Epithelial cell of proximal tubule (primary cell): ENCODE measurements at regions not wholly inside any gene's neighbourhood (a gene's known extent, or its start where the extent isn't known, plus 50 kb on each side); places are given as distances from the start of the nearest gene placed in this dataset.

Experiments
- DNase-seq: peaks from one replicate; pipeline ENCODE4 v3.0.0-alpha.2; 2011; ENCODE audit warnings: low read depth
- H3K4me3 ChIP-seq: 2 replicates; pipeline ENCODE4 v1.5.1; 2011; ENCODE audit warnings: low read depth, mild to moderate bottlenecking, low read length
- TF ChIP-seq, protein P1 (sequence below): conservative IDR thresholded peaks from 2 replicates; pipeline ENCODE4 v1.5.1; 2012; ENCODE audit warnings: low read depth, mild to moderate bottlenecking, low read length

DNA sequence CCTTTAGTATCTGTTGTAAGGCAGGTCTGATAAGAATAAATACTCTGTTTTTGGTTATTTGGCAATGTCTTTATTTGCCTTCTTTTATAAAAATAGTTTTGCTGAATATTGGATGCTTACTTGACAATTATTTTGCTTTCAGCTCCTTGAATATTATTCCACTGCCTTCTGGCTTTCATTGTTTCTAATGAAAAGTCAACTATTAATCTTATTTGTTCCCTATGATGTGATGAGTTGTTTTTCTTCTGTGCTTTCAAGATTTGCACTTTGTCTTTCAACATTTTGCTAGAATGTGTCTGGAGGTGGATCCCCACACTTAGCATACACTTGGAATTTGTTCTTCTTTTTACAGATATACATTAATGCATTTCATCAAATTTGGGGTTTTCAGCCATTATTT, 203.8 kb upstream of the PTPRZ1 start:
- TF ChIP-seq, protein P1, sequence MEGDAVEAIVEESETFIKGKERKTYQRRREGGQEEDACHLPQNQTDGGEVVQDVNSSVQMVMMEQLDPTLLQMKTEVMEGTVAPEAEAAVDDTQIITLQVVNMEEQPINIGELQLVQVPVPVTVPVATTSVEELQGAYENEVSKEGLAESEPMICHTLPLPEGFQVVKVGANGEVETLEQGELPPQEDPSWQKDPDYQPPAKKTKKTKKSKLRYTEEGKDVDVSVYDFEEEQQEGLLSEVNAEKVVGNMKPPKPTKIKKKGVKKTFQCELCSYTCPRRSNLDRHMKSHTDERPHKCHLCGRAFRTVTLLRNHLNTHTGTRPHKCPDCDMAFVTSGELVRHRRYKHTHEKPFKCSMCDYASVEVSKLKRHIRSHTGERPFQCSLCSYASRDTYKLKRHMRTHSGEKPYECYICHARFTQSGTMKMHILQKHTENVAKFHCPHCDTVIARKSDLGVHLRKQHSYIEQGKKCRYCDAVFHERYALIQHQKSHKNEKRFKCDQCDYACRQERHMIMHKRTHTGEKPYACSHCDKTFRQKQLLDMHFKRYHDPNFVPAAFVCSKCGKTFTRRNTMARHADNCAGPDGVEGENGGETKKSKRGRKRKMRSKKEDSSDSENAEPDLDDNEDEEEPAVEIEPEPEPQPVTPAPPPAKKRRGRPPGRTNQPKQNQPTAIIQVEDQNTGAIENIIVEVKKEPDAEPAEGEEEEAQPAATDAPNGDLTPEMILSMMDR, result no peak
- DNase-seq, result no peak
- no peak overlapping the region for H3K4me3 ChIP-seq

DNA sequence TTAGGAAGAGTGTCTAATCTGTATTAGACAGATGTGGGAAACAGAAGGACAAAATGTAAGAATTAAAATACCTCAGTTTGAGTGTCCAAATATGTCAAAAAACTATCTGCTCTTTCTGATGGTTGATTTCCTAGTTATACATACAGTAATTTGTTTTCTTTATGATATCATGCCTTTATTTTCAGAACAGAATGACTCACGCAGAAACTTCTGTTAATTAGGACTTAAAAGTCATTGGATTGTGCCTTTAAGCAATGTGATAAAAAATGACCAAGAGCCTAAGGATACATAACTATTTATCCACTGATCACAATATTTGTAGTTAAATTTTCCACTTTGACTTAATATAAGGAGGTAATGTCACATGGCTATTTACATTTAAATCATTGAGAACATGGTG, 206.7 kb upstream of the PTPRZ1 start:
- H3K4me3 ChIP-seq, result no peak overlapping the region
- no peak for DNase-seq
- TF ChIP-seq, protein P1, result no peak

DNA sequence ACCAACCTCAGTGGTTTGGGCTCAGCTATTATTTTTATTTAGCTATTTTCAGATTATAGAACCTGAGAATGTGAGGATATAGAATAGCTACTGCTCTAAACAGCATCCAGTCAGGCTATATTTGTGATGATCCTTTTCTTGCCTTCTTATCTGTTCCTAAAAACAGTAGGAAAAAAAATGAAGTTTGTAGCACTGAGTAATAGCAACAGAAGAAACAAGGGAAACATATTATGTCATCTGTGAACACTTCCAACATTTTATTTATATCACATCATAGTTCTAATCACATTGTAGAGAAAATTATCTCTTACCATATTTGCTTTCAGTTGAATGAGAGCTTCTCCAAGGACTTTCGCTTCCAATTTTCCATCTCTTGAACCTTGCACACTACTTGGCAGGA, 229.6 kb upstream of the PTPRZ1 start:
- H3K4me3 ChIP-seq, result no peak overlapping the region
- TF ChIP-seq, protein P1, result no peak
- no peak for DNase-seq

DNA sequence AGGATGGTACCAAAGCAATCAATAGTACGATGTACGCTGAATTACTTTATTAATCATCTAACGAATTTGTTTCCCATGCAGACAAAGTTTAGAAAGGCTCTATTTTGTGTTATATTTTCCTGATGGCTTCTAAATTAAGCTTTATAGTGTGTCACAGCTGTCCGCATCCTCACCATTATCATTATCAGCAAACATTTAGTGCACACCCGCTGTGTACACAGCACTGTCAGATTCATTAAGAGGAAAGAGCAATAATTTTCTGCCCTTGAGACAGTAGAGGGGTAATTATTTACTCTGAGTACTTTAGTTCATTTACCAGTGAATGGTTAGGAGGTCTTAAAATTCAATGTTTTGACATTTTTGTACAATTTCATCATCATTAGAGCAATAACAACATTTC, 233.3 kb upstream of the PTPRZ1 start:
- no peak for DNase-seq
- H3K4me3 ChIP-seq, result no peak overlapping the region
- TF ChIP-seq, protein P1, result no peak

DNA sequence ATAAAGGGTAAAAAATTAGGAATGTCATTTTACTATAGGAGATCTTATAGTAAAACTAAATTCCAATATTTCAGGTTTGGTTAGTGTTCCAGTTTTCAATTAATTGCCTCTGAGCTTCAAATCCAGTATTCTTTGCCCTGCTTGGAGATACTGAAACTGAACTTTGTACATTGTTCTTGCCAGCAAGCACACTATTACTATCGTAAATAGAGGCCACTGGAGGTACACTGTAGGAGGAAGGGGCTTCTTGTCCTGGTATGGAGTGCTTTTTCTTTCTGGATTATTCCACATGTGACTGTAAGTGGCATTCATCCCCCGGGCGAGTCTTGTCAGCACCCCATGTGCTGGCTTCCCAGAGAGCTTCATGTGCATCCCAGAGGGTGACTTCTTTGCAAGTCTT, 234.7 kb upstream of the PTPRZ1 start:
- DNase-seq, result no peak
- H3K4me3 ChIP-seq, result no peak overlapping the region
- TF ChIP-seq, protein P1, result no peak

DNA sequence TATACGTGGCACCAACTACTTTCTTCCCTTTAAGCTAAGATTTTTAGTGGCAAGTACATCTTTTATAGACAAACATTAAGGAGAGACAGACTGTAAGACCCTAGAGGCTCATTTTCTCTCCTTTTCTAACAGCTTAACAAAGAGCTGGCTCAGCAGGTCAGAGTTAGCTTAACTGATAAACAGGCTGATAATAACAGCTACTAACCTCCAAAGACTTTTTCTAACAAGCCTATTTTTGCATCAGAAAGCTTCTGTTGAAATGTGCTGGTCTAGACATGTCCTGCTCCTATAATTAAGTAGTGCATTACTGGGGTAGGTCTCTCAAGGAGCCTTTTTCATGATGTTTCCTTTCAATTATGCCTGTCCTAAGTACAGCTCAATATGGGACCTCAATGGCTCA, 238.2 kb upstream of the FAM3C start:
- no peak for DNase-seq
- TF ChIP-seq, protein P1, result no peak
- H3K4me3 ChIP-seq, result no peak overlapping the region

DNA sequence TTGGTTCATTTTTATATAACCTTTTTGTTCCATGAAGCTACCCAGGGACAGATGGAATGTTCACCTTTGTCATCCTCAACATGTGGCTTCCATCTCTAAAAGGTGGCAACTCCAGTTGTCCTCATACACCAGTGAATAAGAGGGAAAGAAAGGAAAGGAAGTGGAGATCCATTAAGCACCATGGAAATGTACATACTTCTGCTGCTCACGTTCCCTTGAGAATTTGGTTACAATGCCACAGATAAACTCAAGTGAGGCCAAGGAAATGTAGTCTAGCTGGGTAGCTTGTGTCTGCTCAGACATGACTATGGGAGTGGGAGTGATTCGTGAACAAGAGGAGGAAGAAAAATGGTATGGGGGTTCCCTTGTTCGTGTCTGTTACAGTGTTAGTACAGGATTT, 237.1 kb upstream of the FAM3C start:
- no peak overlapping the region for H3K4me3 ChIP-seq
- TF ChIP-seq, protein P1, result no peak
- DNase-seq, result no peak
